Tibial nerve (tissue), 4 donors: ENCODE measurements at regions not wholly inside any gene's neighbourhood (a gene's known extent, or its start where the extent isn't known, plus 50 kb on each side); places are given as distances from the start of the nearest gene placed in this dataset.
"Not testable (repeated sequence)": the region's sequence is repeated elsewhere in the genome, so short reads cannot be mapped to it uniquely, and the experiment has no call there.

ENCODE experiments used
- DNase-seq, 2 donors: peaks; one replicate each; pipeline ENCODE4 v3.0.0-alpha.2; 2019; ENCODE audit warnings: low spot score in 2 of 2
- H3K27ac ChIP-seq, 4 donors: fragments of 200-600 bp; sonication (generic) in 3 of 4; one replicate each; pipeline ENCODE4 v1.5.1; 2017 to 2019; ENCODE audit warnings: mild to moderate bottlenecking in 1 of 4
- H3K27me3 ChIP-seq, 2 donors: fragments of 200-600 bp; sonication (generic) in 1 of 2; one replicate each; pipeline versions ENCODE4 v1.5.1 to v1.6.0; 2017 to 2019
- H3K36me3 ChIP-seq, 3 donors: fragments of 200-600 bp; sonication (generic); one replicate each; pipeline ENCODE4 v1.5.1; 2018 to 2019
- H3K4me1 ChIP-seq, 4 donors: fragments of 200-600 bp; sonication (generic) in 3 of 4; one replicate each; pipeline ENCODE4 v1.5.1; 2017 to 2019
- H3K4me3 ChIP-seq, 4 donors: fragments of 200-600 bp; sonication (generic) in 3 of 4; one replicate each; pipeline ENCODE4 v1.5.1; 2017 to 2019; ENCODE audit warnings: mild to moderate bottlenecking in 1 of 4, moderate library complexity in 1 of 4
- H3K9me3 ChIP-seq, 4 donors: fragments of 200-600 bp; sonication (generic) in 3 of 4; one replicate each; pipeline ENCODE4 v1.5.1; 2017 to 2019
- EP300 ChIP-seq, 2 donors: sonication (generic); formaldehyde crosslinking; IDR thresholded peaks; one replicate each; pipeline ENCODE4 v1.6.1; 2017; ENCODE audit warnings: antibody characterized with exemption in 2 of 2, mild to moderate bottlenecking in 1 of 2
- POLR2A ChIP-seq, 2 donors: fragments of 450-650 bp; IDR thresholded peaks; one replicate each; pipeline ENCODE4 v1.6.1; 2017; ENCODE audit warnings: antibody characterized with exemption in 2 of 2, mild to moderate bottlenecking in 2 of 2, moderate library complexity in 2 of 2
- WGBS, 2 donors: methylation state at CpG; one replicate each; pipeline ENCODE4 v1.1.5; 2018; 5-methylcytosine and 5-hydroxymethylcytosine counted together
- TF ChIP-seq, protein P1 (sequence below), 5 experiments: fragments of 200-600 bp in 3 of 5; fragments of 450-650 bp in 2 of 5; sonication (generic) in 3 of 5; IDR thresholded peaks; one replicate each; pipeline ENCODE4 v1.5.1; 2016 to 2019; ENCODE audit warnings: antibody characterized with exemption in 5 of 5, mild to moderate bottlenecking in 3 of 5, moderate library complexity in 2 of 5

DNA sequence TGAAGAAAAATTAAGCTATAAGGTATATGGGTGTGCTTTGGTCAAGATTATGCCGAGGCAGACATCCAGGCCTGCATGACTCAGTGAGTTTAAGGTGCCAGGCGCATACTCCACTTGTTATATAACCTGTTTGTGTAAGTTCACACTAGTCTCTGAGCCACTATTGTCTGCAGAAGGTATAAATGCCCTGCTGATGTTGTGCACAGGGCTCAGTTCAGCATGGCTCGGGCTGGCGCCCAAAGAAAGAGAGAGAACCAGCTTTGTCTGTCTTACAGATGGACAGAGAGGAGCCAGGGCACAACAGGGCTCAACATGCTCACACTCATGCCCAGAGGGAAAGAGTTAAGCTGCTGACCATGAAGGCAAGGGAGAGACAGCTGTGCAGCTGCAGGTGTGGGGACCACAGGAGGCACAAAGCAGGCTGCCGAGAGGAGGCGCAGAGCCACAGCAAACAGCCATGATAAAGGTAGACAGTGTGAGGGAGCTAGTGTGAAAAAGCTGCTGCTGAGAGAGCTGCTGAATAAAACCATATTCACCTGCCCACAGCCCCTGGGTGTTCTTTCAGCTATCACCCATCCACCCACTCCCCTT is 1587.6 kb upstream of the C9orf72 start:
- no peak for TF ChIP-seq EP300 (IDR thresholded peaks at IDR 0.05)
- TF ChIP-seq, protein P1, sequence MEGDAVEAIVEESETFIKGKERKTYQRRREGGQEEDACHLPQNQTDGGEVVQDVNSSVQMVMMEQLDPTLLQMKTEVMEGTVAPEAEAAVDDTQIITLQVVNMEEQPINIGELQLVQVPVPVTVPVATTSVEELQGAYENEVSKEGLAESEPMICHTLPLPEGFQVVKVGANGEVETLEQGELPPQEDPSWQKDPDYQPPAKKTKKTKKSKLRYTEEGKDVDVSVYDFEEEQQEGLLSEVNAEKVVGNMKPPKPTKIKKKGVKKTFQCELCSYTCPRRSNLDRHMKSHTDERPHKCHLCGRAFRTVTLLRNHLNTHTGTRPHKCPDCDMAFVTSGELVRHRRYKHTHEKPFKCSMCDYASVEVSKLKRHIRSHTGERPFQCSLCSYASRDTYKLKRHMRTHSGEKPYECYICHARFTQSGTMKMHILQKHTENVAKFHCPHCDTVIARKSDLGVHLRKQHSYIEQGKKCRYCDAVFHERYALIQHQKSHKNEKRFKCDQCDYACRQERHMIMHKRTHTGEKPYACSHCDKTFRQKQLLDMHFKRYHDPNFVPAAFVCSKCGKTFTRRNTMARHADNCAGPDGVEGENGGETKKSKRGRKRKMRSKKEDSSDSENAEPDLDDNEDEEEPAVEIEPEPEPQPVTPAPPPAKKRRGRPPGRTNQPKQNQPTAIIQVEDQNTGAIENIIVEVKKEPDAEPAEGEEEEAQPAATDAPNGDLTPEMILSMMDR (IDR thresholded peaks at IDR 0.05) = no peak
- TF ChIP-seq POLR2A (IDR thresholded peaks at IDR 0.05) = no peak
- H3K27ac ChIP-seq = no peak overlapping the region
- H3K4me1 ChIP-seq = no peaks in the 10 kb centered on the region
- 83 to 87% methylated on average over 6 of the region's 6 CpGs for WGBS, 2 donors
- H3K27me3 ChIP-seq = no peaks in the 10 kb centered on the region
- no peaks in the 10 kb centered on the region for H3K9me3 ChIP-seq
- H3K4me3 ChIP-seq = no peak overlapping the region
- no peaks in the 10 kb centered on the region for H3K36me3 ChIP-seq
- DNase-seq = no peak

DNA sequence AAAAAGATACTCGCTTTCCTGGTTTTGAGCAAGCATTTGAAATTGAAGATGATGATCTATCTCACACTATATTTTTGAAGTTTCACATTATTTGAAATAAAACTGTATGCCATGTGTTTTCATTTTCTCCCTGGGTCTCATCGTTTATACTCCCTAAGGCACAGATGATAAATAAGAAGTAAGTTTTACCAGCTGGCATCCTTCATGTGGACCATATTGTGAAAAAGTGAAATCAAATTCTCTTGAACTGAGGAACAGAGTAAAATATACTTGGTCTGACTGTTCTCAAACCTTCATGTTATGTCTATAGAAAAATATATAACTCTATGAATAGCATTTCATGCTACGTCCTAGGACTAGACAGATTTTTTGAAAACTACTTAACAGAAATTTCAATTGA is 1600.9 kb upstream of the C9orf72 start:
- DNase-seq = no peak
- whole genome bisulfite sequencing, 2 donors = 76 to 78% methylated on average over 3 of the region's 3 CpGs
- Histone ChIP-seq H3K27ac (no peak overlapping the region), H3K4me1 (no peaks in the 10 kb centered on the region), H3K4me3 (no peak overlapping the region), H3K9me3 (no peaks in the 10 kb centered on the region), H3K36me3 (no peaks in the 10 kb centered on the region), H3K27me3 (no peaks in the 10 kb centered on the region)
- no peak for TF ChIP-seq EP300 (IDR thresholded peaks at IDR 0.05)
- TF ChIP-seq, protein P1 (IDR thresholded peaks at IDR 0.05) = no peak
- no peak for TF ChIP-seq POLR2A (IDR thresholded peaks at IDR 0.05)

DNA sequence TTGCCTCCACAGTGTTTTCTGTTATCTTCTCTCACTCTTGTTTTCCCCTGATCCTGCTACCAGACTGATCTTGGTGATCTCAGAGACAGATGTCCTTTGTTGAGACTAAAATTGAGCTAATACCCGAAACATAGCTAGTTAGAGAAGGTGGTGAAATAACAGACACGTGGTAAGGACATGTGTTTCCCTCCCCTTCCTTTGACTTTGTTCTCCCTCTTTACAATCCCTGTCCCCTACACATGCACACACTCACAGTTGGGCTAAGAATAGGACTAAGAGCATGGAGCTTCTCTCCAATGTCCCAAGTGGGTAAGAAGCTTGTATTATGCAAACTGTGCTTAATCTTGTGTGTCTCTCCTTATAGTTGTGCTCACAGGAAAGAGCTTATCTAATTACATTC is 1603.0 kb upstream of the C9orf72 start:
- no peak for TF ChIP-seq EP300 (IDR thresholded peaks at IDR 0.05)
- TF ChIP-seq POLR2A (IDR thresholded peaks at IDR 0.05) = no peak
- TF ChIP-seq, protein P1 (IDR thresholded peaks at IDR 0.05) = no peak
- 55 to 62% methylated on average over 2 of the region's 2 CpGs for WGBS, 2 donors

DNA sequence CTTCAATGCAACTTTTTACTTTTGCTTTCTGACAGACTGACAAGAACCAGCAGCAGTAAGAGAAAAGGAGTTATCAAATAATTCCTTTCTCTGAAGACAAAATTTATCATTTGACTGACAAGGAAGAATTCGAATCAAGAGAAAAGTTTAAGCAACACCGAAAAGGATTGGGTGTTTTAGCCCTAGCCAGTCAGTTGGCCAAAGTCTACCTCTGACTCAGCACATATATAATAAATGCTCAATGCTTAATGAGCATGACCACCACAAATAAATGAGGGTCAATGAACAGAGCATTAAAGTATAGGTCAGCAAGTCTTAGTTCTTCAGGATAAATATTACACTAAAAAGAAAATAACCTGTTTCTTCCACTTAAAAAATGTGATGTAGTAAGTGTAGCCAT is 1603.5 kb upstream of the C9orf72 start:
- Histone ChIP-seq H3K27ac (no peak overlapping the region), H3K4me3 (no peak overlapping the region), H3K9me3 (no peaks in the 10 kb centered on the region), H3K4me1 (no peaks in the 10 kb centered on the region), H3K36me3 (no peaks in the 10 kb centered on the region), H3K27me3 (no peaks in the 10 kb centered on the region)
- 87 to 93% methylated on average over 2 of the region's 2 CpGs for WGBS, 2 donors
- no peak for DNase-seq
- TF ChIP-seq, protein P1 (IDR thresholded peaks at IDR 0.05) = no peak
- TF ChIP-seq EP300 (IDR thresholded peaks at IDR 0.05) = no peak

More for the DNA sequence above, 1603.0 kb upstream of the C9orf72 start:
- no peak for DNase-seq
- no peaks in the 10 kb centered on the region for H3K27me3 ChIP-seq
- no peaks in the 10 kb centered on the region for H3K36me3 ChIP-seq
- H3K4me1 ChIP-seq = no peaks in the 10 kb centered on the region
- H3K27ac ChIP-seq = no peak overlapping the region
- H3K4me3 ChIP-seq = no peak overlapping the region
- no peaks in the 10 kb centered on the region for H3K9me3 ChIP-seq

DNA sequence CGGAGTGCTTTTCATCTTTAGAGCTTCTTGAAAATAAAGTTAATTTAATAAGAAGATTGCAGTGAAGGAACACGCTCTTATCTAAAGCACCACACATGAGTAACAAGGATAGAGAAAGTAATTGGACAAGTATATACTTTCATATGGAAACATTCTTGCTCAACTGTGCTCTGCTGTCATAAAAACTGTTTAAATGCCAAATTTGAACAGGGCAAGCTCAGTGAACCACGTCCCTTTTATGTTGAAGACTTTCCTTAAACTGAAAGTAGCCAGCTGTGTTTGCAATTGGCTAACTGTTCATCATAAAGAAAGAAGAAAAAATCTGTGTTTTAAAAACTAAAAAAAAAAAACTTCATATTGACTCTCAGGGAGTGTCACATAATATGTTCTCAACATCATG is 1610.7 kb upstream of the C9orf72 start:
- H3K9me3 ChIP-seq = no peaks in the 10 kb centered on the region
- no peaks in the 10 kb centered on the region for H3K4me1 ChIP-seq
- no peak overlapping the region for H3K27ac ChIP-seq
- no peaks in the 10 kb centered on the region for H3K36me3 ChIP-seq
- H3K4me3 ChIP-seq = no peak overlapping the region
- 58 to 68% methylated on average over 3 of the region's 3 CpGs for WGBS, 2 donors
- DNase-seq = no peak
- TF ChIP-seq POLR2A (IDR thresholded peaks at IDR 0.05) (no peak), EP300 (IDR thresholded peaks at IDR 0.05) (no peak)
- TF ChIP-seq, protein P1 (IDR thresholded peaks at IDR 0.05) = no peak
- no peaks in the 10 kb centered on the region for H3K27me3 ChIP-seq

DNA sequence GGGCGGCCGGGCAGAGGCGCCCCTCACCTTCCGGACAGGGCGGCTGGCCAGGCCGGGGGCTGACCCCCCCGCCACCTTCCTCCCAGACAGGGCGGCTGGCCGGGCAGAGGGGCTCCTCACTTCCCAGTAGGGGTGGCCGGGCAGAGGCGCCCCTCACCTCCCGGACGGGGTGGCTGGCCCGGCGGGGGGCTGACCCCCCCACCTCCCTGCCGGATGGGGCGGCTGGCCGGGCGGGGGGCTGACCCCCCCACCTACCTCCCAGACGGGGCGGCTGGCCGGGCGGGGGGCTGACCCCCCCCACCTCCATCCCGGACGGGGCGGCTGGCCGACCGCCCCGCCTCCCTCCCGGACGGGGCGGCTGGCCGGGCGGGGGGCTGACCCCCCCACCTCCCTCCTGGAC is 1615.5 kb upstream of the C9orf72 start:
- not testable (repeated sequence) for H3K36me3 ChIP-seq, H3K9me3 ChIP-seq, H3K27ac ChIP-seq, H3K4me3 ChIP-seq, DNase-seq, H3K27me3 ChIP-seq, H3K4me1 ChIP-seq
- 95% methylated on average over 4 of the region's 34 CpGs; no CpG with 5 or more reads in 1 of the 2 donors for WGBS, 2 donors

DNA sequence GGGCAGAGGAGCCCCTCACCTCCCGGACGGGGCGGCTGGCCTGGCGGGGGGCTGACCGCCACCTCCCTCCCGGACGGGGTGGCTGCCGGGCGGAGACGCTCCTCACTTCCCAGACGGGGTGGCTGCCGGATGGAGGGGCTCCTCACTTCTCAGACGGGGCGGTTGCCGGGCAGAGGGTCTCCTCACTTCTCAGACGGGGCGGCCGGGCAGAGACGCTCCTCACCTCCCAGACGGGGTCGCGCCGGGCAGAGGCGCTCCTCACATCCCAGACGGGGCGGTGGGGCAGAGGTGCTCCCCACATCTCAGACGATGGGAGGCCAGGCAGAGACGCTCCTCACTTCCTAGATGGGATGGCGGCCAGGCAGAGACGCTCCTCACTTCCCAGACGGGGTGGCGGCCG is 1615.9 kb upstream of the C9orf72 start:
- 94 to 99% methylated on average over 10 to 15 of the region's 33 CpGs for WGBS, 2 donors
- DNase-seq, H3K27ac ChIP-seq, H3K9me3 ChIP-seq, H3K27me3 ChIP-seq, H3K4me1 ChIP-seq, H3K36me3 ChIP-seq, H3K4me3 ChIP-seq: not testable (repeated sequence)
